Activated T-cell treated with anti-CD3 and anti-CD28 coated beads, Interleukin-2, amount 50 U/mL, for 4 hours (primary cell): ENCODE measurements at regions not wholly inside any gene's neighbourhood (a gene's known extent, or its start where the extent isn't known, plus 50 kb on each side); places are given as distances from the start of the nearest gene placed in this dataset.

Experiments
- ATAC-seq, 2 donors: fragments of 200-7000 bp; cut with Tn5 transposase; one replicate each; pipeline ENCODE4 v1.10.0; 2021
- DNase-seq: peaks from one replicate; pipeline ENCODE4 v3.0.0-alpha.2; 2020
- H3K27me3 Mint-ChIP-seq: one replicate; pipeline ENCODE4 v1.8.0; 2021; ENCODE audit warnings: low read depth, mixed read lengths
- H3K36me3 Mint-ChIP-seq: one replicate; pipeline ENCODE4 v1.8.0; 2022; ENCODE audit warnings: mixed read lengths; ENCODE audit not compliant: insufficient read depth
- H3K4me1 Mint-ChIP-seq: one replicate; pipeline ENCODE4 v1.8.0; 2021; ENCODE audit warnings: low read depth, mixed read lengths
- H3K4me3 Mint-ChIP-seq: one replicate; pipeline ENCODE4 v1.8.0; 2021; ENCODE audit warnings: mild to moderate bottlenecking, moderate library complexity, mixed read lengths
- H3K9me3 Mint-ChIP-seq: one replicate; pipeline ENCODE4 v1.8.0; 2021; ENCODE audit warnings: mixed read lengths

GRCh38 chr10:109701633-109702215, 221.6 kb downstream of the XPNPEP1 start:
- H3K4me1 Mint-ChIP-seq = no peaks in the 10 kb centered on the region
- no peaks in the 10 kb centered on the region for H3K27me3 Mint-ChIP-seq
- ATAC-seq (no peak), DNase-seq (no peak)
- no peak overlapping the region for H3K4me3 Mint-ChIP-seq
- H3K36me3 Mint-ChIP-seq = no peaks in the 10 kb centered on the region
- no peaks in the 10 kb centered on the region for H3K9me3 Mint-ChIP-seq

GRCh38 chr10:109698882-109699664, 224.2 kb downstream of the XPNPEP1 start:
- Mint-ChIP-seq H3K4me3 (no peak overlapping the region), H3K9me3 (no peaks in the 10 kb centered on the region), H3K4me1 (no peaks in the 10 kb centered on the region), H3K36me3 (no peaks in the 10 kb centered on the region), H3K27me3 (peaks cover 3% of the 10 kb centered on the region)
- no peak for DNase-seq
- ATAC-seq = no peak

GRCh38 chr10:109698086-109698485, 225.2 kb downstream of the XPNPEP1 start:
- Mint-ChIP-seq H3K4me1 (no peaks in the 10 kb centered on the region), H3K36me3 (no peaks in the 10 kb centered on the region), H3K27me3 (peaks cover 3% of the 10 kb centered on the region), H3K9me3 (no peaks in the 10 kb centered on the region), H3K4me3 (no peak overlapping the region)
- ATAC-seq (no peak), DNase-seq (no peak)

- H3K4me1 Mint-ChIP-seq = no peaks in the 10 kb centered on the region
- H3K4me3 Mint-ChIP-seq = no peak overlapping the region
- no peaks in the 10 kb centered on the region for H3K9me3 Mint-ChIP-seq
- H3K36me3 Mint-ChIP-seq = no peaks in the 10 kb centered on the region
- H3K27me3 Mint-ChIP-seq = peaks cover 3% of the 10 kb centered on the region
- DNase-seq (no peak), ATAC-seq (no peak)
Measured at GRCh38 chr10:109696981-109697775, 226.1 kb downstream of the XPNPEP1 start.

- H3K4me3 Mint-ChIP-seq = no peak overlapping the region
- ATAC-seq = no peak
Measured at GRCh38 chr10:109696462-109696861, 226.8 kb downstream of the XPNPEP1 start.

GRCh38 chr10:109695988-109696387, 227.3 kb downstream of the XPNPEP1 start:
- H3K36me3 Mint-ChIP-seq = no peaks in the 10 kb centered on the region
- DNase-seq = no peak

More at GRCh38 chr10:109696462-109696861, 226.8 kb downstream of the XPNPEP1 start:
- peaks cover 3% of the 10 kb centered on the region for H3K27me3 Mint-ChIP-seq
- no peak for DNase-seq
- no peaks in the 10 kb centered on the region for H3K4me1 Mint-ChIP-seq
- no peaks in the 10 kb centered on the region for H3K36me3 Mint-ChIP-seq
- no peaks in the 10 kb centered on the region for H3K9me3 Mint-ChIP-seq

GRCh38 chr10:109689785-109690184, 233.5 kb downstream of the XPNPEP1 start:
- DNase-seq (no peak), ATAC-seq (no peak)
- Mint-ChIP-seq H3K4me3 (no peak overlapping the region), H3K27me3 (no peaks in the 10 kb centered on the region), H3K9me3 (peaks cover 3% of the 10 kb centered on the region), H3K36me3 (no peaks in the 10 kb centered on the region), H3K4me1 (no peaks in the 10 kb centered on the region)

More at GRCh38 chr10:109695988-109696387, 227.3 kb downstream of the XPNPEP1 start:
- H3K4me1 Mint-ChIP-seq = no peaks in the 10 kb centered on the region
- H3K27me3 Mint-ChIP-seq = peaks cover 3% of the 10 kb centered on the region
- no peak for ATAC-seq
- no peak overlapping the region for H3K4me3 Mint-ChIP-seq
- no peaks in the 10 kb centered on the region for H3K9me3 Mint-ChIP-seq

- ATAC-seq (no peak), DNase-seq (no peak)
- H3K36me3 Mint-ChIP-seq = no peaks in the 10 kb centered on the region
- H3K9me3 Mint-ChIP-seq = peaks cover under 1% of the 10 kb centered on the region
- H3K4me3 Mint-ChIP-seq = no peak overlapping the region
- H3K4me1 Mint-ChIP-seq = no peaks in the 10 kb centered on the region
- H3K27me3 Mint-ChIP-seq = peaks cover 4% of the 10 kb centered on the region
Measured at GRCh38 chr10:109679478-109679877, 243.8 kb downstream of the XPNPEP1 start.

- no peak for DNase-seq
- Mint-ChIP-seq H3K4me3 (no peak overlapping the region), H3K27me3 (no peaks in the 10 kb centered on the region), H3K4me1 (no peaks in the 10 kb centered on the region), H3K36me3 (no peaks in the 10 kb centered on the region), H3K9me3 (no peaks in the 10 kb centered on the region)
- no peak for ATAC-seq
Measured at GRCh38 chr10:109678857-109679256, 244.5 kb downstream of the XPNPEP1 start.

GRCh38 chr10:109676703-109677102, 246.6 kb downstream of the XPNPEP1 start:
- no peaks in the 10 kb centered on the region for H3K27me3 Mint-ChIP-seq
- ATAC-seq (no peak), DNase-seq (no peak)
- H3K4me1 Mint-ChIP-seq = no peaks in the 10 kb centered on the region
- H3K36me3 Mint-ChIP-seq = no peaks in the 10 kb centered on the region
- no peaks in the 10 kb centered on the region for H3K9me3 Mint-ChIP-seq
- no peak overlapping the region for H3K4me3 Mint-ChIP-seq

GRCh38 chr10:109668703-109669102, 254.6 kb downstream of the XPNPEP1 start:
- H3K9me3 Mint-ChIP-seq = no peaks in the 10 kb centered on the region
- no peaks in the 10 kb centered on the region for H3K36me3 Mint-ChIP-seq
- ATAC-seq (no peak), DNase-seq (no peak)
- H3K27me3 Mint-ChIP-seq = peaks cover 3% of the 10 kb centered on the region
- H3K4me1 Mint-ChIP-seq = no peaks in the 10 kb centered on the region
- H3K4me3 Mint-ChIP-seq = no peak overlapping the region

- H3K4me3 Mint-ChIP-seq = no peak overlapping the region
- peaks cover 3% of the 10 kb centered on the region for H3K27me3 Mint-ChIP-seq
- no peaks in the 10 kb centered on the region for H3K9me3 Mint-ChIP-seq
- H3K36me3 Mint-ChIP-seq = no peaks in the 10 kb centered on the region
- ATAC-seq = no peak
- DNase-seq = no peak
- H3K4me1 Mint-ChIP-seq = no peaks in the 10 kb centered on the region
Measured at GRCh38 chr10:109668154-109668665, 255.1 kb downstream of the XPNPEP1 start.

GRCh38 chr10:109665321-109665720, 258.0 kb downstream of the XPNPEP1 start:
- no peak for DNase-seq
- Mint-ChIP-seq H3K27me3 (peaks cover 3% of the 10 kb centered on the region), H3K4me1 (no peaks in the 10 kb centered on the region), H3K36me3 (no peaks in the 10 kb centered on the region), H3K9me3 (peaks cover 7% of the 10 kb centered on the region), H3K4me3 (no peak overlapping the region)
- ATAC-seq = no peak

- DNase-seq = no peak
- H3K4me1 Mint-ChIP-seq = no peaks in the 10 kb centered on the region
- H3K9me3 Mint-ChIP-seq = peaks cover 11% of the 10 kb centered on the region
- H3K36me3 Mint-ChIP-seq = no peaks in the 10 kb centered on the region
- no peak for ATAC-seq
- no peak overlapping the region for H3K4me3 Mint-ChIP-seq
- peaks cover 3% of the 10 kb centered on the region for H3K27me3 Mint-ChIP-seq
Measured at GRCh38 chr10:109664554-109664953, 258.8 kb downstream of the XPNPEP1 start.
